ENCODE measurements at regions not wholly inside any gene's neighbourhood (a gene's known extent, or its start where the extent isn't known, plus 50 kb on each side); places are given as distances from the start of the nearest gene placed in this dataset.

DNA sequence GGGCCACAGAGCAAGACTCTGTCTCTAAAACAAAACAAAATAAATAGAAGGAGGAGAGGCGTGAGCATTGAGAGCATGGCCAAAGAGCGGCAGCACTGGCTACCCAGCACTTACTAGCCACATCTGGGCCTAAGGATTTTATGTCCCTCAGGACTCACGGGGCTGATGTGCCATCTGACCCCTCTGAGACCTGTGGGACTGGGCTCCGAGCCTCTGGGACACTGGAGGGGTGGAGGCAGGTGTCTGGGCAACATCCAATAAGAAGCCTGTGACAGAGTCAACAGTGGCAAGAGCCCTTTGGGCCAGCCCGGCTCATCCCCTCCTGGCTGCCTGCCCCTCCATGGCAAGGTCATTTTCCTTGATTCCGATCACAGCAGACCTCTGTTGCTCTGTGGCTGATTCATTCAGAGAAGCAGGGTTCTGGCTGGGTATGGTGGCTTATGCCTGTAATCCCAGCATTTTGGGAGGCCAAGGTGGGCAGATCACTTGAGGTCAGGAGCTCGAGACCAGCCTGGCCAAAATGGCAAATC, 60.7 kb downstream of the RRM2 start:
- TF ChIP-seq FOXP2 (optimal IDR thresholded peaks at IDR 0.05; ENCODE audit: control extremely low read depth, extremely low read length, insufficient read depth) = no peak
- TF ChIP-seq POLR2AphosphoS5 (IDR thresholded peaks at IDR 0.05; ENCODE audit: borderline replicate concordance, low read depth, low read length) = no peak
- TF ChIP-seq EZH2 (IDR thresholded peaks at IDR 0.05) = no peak
- Histone ChIP-seq H3K36me3 (ENCODE audit: insufficient read depth, low read length) (no peaks in the 10 kb centered on the region), H3K9ac (ENCODE audit: insufficient read length) (no peak overlapping the region), H3K4me3 (no peak overlapping the region), H3K27ac (no peak overlapping the region), H3K9me3 (ENCODE audit: low read depth, low read length) (no peaks in the 10 kb centered on the region)
- DNase-seq (ENCODE audit: low read depth, low spot score) = no peak

DNA sequence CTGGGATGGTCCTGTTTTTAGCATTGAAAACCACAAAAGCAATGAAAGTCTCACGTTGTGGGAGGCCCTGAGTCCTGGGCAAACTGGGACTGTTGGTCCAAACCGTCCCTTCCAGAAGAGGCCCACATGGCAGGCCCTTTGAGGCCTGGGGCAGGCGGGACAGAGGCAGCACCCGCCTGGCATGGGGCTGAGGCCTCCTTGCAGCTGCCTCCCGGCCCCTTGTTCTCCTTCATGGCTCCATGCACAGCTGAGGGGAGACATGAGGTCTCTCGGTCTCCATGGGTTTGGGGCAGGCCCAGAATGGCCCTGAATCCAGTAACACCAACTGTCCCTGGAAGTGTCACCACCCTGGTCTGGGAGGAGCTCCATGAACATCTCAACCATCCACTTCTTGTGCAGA, 61.9 kb downstream of the RRM2 start:
- Histone ChIP-seq H3K9ac (ENCODE audit: insufficient read length) (no peak overlapping the region), H3K27ac (no peak overlapping the region), H3K4me3 (no peak overlapping the region), H3K36me3 (ENCODE audit: insufficient read depth, low read length) (no peaks in the 10 kb centered on the region), H3K9me3 (ENCODE audit: low read depth, low read length) (no peaks in the 10 kb centered on the region)
- TF ChIP-seq FOXP2 (optimal IDR thresholded peaks at IDR 0.05; ENCODE audit: control extremely low read depth, extremely low read length, insufficient read depth) (no peak), EZH2 (IDR thresholded peaks at IDR 0.05) (no peak), POLR2AphosphoS5 (IDR thresholded peaks at IDR 0.05; ENCODE audit: borderline replicate concordance, low read depth, low read length) (no peak)
- no peak for DNase-seq (ENCODE audit: low read depth, low spot score)

GRCh38 chr2:10185046-10185445, 62.5 kb downstream of the RRM2 start:
- DNase-seq (ENCODE audit: low read depth, low spot score) = no peak
- Histone ChIP-seq H3K9me3 (ENCODE audit: low read depth, low read length) (no peaks in the 10 kb centered on the region), H3K9ac (ENCODE audit: insufficient read length) (no peak overlapping the region), H3K36me3 (ENCODE audit: insufficient read depth, low read length) (no peaks in the 10 kb centered on the region), H3K27ac (no peak overlapping the region), H3K4me3 (no peak overlapping the region)
- no peak for TF ChIP-seq FOXP2 (optimal IDR thresholded peaks at IDR 0.05; ENCODE audit: control extremely low read depth, extremely low read length, insufficient read depth)
- no peak for TF ChIP-seq EZH2 (IDR thresholded peaks at IDR 0.05)
- no peak for TF ChIP-seq POLR2AphosphoS5 (IDR thresholded peaks at IDR 0.05; ENCODE audit: borderline replicate concordance, low read depth, low read length)

DNA sequence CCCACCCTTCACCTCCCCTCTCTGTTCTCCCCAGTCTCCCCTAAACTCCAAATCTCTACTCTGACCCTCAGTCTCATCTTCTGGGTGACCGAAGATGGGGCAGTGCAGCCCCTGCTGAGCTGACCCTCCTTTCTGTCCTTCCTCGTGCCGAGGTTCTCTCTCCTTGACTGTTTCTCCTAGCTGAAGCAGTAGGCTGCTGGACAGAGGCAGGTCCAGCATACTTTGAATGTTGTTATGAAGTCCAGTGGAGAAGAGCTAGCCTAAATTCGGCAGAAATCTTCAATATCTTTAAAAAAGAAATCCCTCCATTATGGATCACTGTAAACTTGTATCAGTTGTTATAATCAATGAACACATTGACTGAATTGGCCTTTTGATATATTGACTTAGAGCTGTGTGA, 63.2 kb downstream of the RRM2 start:
- no peak for DNase-seq (ENCODE audit: low read depth, low spot score)
- Histone ChIP-seq H3K36me3 (ENCODE audit: insufficient read depth, low read length) (no peaks in the 10 kb centered on the region), H3K9ac (ENCODE audit: insufficient read length) (no peak overlapping the region), H3K4me3 (no peak overlapping the region), H3K9me3 (ENCODE audit: low read depth, low read length) (no peaks in the 10 kb centered on the region), H3K27ac (no peak overlapping the region)
- TF ChIP-seq EZH2 (IDR thresholded peaks at IDR 0.05) = no peak
- no peak for TF ChIP-seq FOXP2 (optimal IDR thresholded peaks at IDR 0.05; ENCODE audit: control extremely low read depth, extremely low read length, insufficient read depth)
- TF ChIP-seq POLR2AphosphoS5 (IDR thresholded peaks at IDR 0.05; ENCODE audit: borderline replicate concordance, low read depth, low read length) = no peak

DNA sequence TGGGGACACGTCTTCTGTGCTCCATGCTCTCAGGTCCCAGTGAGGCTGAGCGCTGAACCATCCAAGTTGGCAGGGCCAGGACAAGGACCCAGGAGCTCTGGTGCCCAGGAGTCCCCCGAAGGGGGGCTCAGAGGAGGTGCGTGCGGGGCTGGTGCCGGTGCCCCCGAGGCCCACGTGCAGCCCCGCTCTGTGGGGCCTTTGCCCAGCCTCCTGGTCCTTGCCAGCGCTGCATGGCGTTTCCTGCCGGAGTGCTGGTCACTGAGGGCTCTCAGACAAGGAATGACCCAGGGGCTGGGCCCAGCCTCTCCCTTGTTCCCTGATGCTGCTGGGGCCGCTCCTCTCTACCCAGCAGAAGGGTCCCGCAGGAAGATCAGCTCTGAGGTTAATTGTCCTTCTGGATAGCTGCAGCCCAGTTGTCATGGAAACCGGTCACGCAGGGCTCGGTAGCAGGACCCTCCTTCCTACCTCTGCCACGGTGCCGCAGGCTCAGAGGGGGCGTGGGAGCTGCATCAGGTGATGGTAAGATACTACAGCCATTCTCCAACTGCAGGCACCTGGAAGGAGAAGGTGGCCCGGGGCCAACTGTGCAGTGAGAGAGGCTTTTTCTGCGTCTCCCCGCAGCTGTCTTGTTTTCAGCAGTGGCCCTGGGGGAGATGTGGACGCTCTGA, 64.5 kb downstream of the RRM2 start:
- no peak for DNase-seq (ENCODE audit: low read depth, low spot score)
- TF ChIP-seq FOXP2 (optimal IDR thresholded peaks at IDR 0.05; ENCODE audit: control extremely low read depth, extremely low read length, insufficient read depth) (no peak), EZH2 (IDR thresholded peaks at IDR 0.05) (no peak), POLR2AphosphoS5 (IDR thresholded peaks at IDR 0.05; ENCODE audit: borderline replicate concordance, low read depth, low read length) (no peak)
- no peak overlapping the region for H3K27ac ChIP-seq
- no peaks in the 10 kb centered on the region for H3K9me3 ChIP-seq (ENCODE audit: low read depth, low read length)
- H3K4me3 ChIP-seq = no peak overlapping the region
- H3K36me3 ChIP-seq (ENCODE audit: insufficient read depth, low read length) = no peaks in the 10 kb centered on the region
- H3K9ac ChIP-seq (ENCODE audit: insufficient read length) = no peak overlapping the region

DNA sequence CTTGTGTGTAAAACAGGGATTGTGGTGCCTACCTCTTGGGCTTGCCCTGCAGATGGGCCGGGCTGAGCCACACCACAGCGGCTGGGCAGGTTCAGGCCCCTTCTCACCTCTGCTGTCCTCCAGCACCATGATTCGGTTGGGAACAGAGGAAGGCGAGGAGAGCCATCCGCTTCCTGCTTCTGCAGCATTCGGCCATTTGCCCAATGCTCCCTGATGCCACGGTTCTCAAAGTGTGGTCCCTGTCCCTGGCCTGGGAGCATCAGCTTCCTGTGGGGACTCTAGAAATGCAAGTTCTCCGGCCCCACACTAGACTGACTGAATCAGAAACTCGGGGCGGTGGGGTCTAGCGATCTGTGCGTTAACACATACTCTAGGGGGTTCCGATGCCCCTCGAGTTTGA, 65.1 kb downstream of the RRM2 start:
- H3K27ac ChIP-seq = no peak overlapping the region
- H3K9me3 ChIP-seq (ENCODE audit: low read depth, low read length) = no peaks in the 10 kb centered on the region
- H3K36me3 ChIP-seq (ENCODE audit: insufficient read depth, low read length) = no peaks in the 10 kb centered on the region
- H3K4me3 ChIP-seq = no peak overlapping the region
- no peak for DNase-seq (ENCODE audit: low read depth, low spot score)
- H3K9ac ChIP-seq (ENCODE audit: insufficient read length) = no peak overlapping the region
- TF ChIP-seq FOXP2 (optimal IDR thresholded peaks at IDR 0.05; ENCODE audit: control extremely low read depth, extremely low read length, insufficient read depth) (no peak), EZH2 (IDR thresholded peaks at IDR 0.05) (no peak), POLR2AphosphoS5 (IDR thresholded peaks at IDR 0.05; ENCODE audit: borderline replicate concordance, low read depth, low read length) (no peak)

DNA sequence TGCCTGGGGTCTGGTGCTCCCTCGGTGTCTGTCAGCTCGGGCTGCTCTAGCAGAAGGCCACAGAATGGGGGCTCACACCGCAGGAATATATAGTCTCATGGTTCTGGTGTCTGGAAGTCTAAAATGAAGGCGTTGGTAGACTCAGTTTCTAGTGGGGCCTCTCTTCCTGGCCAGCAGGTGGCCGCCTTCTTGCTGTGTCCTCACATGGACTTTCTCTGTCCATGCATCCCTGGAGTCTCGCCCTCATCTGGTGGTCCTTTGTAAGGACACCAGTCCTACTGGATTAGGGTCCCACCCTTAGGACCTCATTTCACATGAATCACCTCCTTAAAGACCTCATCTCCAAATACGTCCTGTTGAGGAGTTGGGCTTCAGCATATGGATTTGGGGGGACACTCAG, 65.7 kb downstream of the RRM2 start:
- no peaks in the 10 kb centered on the region for H3K36me3 ChIP-seq (ENCODE audit: insufficient read depth, low read length)
- no peak overlapping the region for H3K9ac ChIP-seq (ENCODE audit: insufficient read length)
- no peak for DNase-seq (ENCODE audit: low read depth, low spot score)
- no peak overlapping the region for H3K4me3 ChIP-seq
- no peaks in the 10 kb centered on the region for H3K9me3 ChIP-seq (ENCODE audit: low read depth, low read length)
- TF ChIP-seq FOXP2 (optimal IDR thresholded peaks at IDR 0.05; ENCODE audit: control extremely low read depth, extremely low read length, insufficient read depth) (no peak), POLR2AphosphoS5 (IDR thresholded peaks at IDR 0.05; ENCODE audit: borderline replicate concordance, low read depth, low read length) (no peak), EZH2 (IDR thresholded peaks at IDR 0.05) (no peak)
- H3K27ac ChIP-seq = no peak overlapping the region

- DNase-seq (ENCODE audit: low read depth, low spot score) = no peak
- H3K9ac ChIP-seq (ENCODE audit: insufficient read length) = no peak overlapping the region
- no peak overlapping the region for H3K4me3 ChIP-seq
- TF ChIP-seq EZH2 (IDR thresholded peaks at IDR 0.05) = no peak
- TF ChIP-seq POLR2AphosphoS5 (IDR thresholded peaks at IDR 0.05; ENCODE audit: borderline replicate concordance, low read depth, low read length) = no peak
- TF ChIP-seq FOXP2 (optimal IDR thresholded peaks at IDR 0.05; ENCODE audit: control extremely low read depth, extremely low read length, insufficient read depth) = no peak
- H3K9me3 ChIP-seq (ENCODE audit: low read depth, low read length) = no peaks in the 10 kb centered on the region
- H3K27ac ChIP-seq = no peak overlapping the region
- H3K36me3 ChIP-seq (ENCODE audit: insufficient read depth, low read length) = no peaks in the 10 kb centered on the region
Observed at GRCh38 chr2:10188729-10189305, 66.3 kb downstream of the RRM2 start.

Data from SK-N-MC (cell line).